ENCODE measurements at regions not wholly inside any gene's neighbourhood (a gene's known extent, or its start where the extent isn't known, plus 50 kb on each side); places are given as distances from the start of the nearest gene placed in this dataset.
"Not testable (repeated sequence)": the region's sequence is repeated elsewhere in the genome, so short reads cannot be mapped to it uniquely, and the experiment has no call there.

DNA sequence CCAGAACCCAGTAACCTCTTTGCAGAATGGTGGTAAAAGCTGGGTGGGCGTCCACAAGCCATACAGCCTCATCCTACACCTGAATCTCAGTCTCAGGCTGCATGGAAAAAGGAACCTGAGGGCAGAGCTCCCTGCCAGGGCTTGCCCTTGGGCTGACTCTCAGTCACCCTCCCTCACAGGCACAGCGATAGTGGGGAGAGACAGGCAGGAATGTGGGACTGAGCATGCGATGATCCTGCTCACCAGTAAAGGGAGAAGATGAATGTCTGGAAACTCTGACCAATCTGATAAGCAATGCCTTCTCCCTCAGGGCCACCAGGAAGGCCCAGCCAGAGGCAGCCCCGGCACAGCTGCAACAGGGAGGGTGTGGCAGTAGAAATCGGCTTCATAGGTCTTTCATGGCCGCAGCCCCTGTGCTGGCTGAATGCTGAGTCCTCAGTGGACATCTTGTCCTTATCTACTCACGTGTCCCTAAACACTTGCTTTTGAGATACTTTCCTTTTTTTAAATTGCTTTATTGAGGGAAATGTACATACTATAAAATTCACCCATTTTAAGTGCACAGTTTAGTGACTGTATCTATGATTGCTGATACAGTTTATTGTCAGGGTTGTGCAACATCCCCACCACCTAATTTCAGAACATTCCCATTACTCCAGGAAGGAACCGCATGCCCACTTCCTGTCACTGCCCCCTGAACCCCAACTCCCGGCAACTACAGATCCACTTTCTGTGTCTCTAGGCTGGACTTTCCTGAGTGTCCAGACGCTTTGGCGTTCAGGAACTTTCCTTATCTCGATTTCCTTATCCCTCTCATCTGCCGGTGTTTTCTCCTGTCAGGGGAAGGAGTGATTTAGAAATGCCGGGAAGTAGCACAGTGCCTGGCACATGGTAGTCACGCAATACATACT is 258.1 kb downstream of the PCNX1 start:
- no peak for DNase-seq

DNA sequence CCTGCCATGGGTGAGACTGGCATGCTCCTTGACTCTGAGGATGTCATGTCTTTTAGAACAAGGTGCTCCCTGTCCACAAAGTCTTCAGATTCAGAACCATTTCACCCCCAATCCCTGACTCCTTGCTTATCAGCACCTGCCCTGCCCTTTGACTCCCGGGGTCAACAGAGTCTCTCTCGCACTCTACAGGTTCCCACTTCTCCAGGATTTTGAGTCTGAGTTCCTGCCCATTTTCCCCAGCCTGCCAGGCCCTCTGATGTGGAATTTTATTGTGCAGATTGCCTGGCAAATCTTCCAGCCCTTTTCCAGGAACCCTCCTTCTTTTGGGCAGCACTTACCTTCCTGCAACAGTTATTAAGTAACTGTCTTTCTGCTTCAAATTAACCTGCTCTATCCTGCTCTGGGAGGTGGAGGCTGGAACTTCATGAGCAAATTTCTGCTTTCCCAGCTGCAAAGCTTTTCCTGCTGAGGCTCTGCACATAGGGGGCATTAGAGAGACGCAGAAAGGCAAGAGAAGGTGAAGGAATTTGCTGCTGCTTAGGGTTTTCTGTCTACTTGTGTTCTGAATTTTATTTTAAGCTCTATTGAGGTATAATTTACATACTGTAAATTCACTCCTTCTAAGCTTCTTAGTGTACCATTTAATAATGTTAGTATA is 259.1 kb downstream of the PCNX1 start:
- no peak for DNase-seq

GRCh38 chr14:71167325-71167950 is 260.2 kb downstream of the PCNX1 start:
- DNase-seq: not testable (repeated sequence)

GRCh38 chr14:71168161-71168560 is 260.9 kb downstream of the PCNX1 start:
- not testable (repeated sequence) for DNase-seq

DNA sequence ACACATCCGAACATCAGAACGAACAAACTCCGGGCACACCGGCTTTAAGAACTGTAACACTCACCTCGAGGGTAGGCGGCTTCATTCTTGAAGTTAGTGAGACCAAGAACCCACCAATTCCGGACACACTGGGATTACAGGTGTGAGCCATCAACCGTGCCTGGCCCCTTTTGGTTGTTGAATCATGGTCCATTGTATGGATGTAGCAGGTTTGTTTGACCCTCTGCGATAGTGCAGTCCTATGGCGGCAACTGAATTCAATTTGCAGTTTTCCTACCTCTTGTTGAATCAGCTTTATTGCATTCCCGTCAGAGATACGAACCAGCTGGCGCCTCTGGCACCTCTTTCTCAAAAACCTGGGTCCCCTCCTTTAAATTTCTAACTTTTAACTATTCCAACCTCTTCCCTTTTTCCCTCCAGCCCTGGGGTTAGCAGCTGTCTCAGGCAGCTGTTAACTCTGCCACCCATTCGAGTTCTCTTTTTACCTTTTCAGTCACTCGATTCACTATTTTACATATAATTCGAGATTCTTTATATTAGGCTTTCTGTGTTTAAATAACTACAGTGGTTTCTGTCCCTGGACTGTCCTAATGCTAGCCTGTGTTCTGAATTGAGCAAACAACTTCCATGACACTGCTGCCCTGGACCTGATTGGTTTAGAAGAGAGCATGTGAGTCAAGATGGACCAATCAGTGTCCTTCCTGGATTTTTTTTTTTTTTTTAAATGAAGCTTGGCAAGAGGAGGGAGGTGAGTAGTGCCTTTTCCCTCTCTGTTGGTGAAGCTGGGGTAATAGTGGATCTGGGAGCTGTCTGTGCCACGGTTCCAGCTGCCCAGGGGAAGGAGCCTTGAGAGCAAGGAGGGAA is 261.5 kb downstream of the PCNX1 start:
- DNase-seq: no peak

GRCh38 chr14:71169861-71170260 is 262.6 kb downstream of the PCNX1 start:
- DNase-seq: no peak

GRCh38 chr14:71175491-71175890 is 268.2 kb downstream of the PCNX1 start:
- no peak for DNase-seq

- no peak for DNase-seq
Measured at GRCh38 chr14:71179066-71179465, 271.8 kb downstream of the PCNX1 start.

- DNase-seq: no peak
Measured at GRCh38 chr14:71180397-71180796, 273.1 kb downstream of the PCNX1 start.

- no peak for DNase-seq
Measured at GRCh38 chr14:71181215-71182003, 274.1 kb downstream of the PCNX1 start.

- no peak for DNase-seq
Measured at GRCh38 chr14:71183876-71184689, 276.8 kb downstream of the PCNX1 start.

GRCh38 chr14:71185637-71186036 is 278.4 kb downstream of the PCNX1 start:
- DNase-seq: no peak

DNA sequence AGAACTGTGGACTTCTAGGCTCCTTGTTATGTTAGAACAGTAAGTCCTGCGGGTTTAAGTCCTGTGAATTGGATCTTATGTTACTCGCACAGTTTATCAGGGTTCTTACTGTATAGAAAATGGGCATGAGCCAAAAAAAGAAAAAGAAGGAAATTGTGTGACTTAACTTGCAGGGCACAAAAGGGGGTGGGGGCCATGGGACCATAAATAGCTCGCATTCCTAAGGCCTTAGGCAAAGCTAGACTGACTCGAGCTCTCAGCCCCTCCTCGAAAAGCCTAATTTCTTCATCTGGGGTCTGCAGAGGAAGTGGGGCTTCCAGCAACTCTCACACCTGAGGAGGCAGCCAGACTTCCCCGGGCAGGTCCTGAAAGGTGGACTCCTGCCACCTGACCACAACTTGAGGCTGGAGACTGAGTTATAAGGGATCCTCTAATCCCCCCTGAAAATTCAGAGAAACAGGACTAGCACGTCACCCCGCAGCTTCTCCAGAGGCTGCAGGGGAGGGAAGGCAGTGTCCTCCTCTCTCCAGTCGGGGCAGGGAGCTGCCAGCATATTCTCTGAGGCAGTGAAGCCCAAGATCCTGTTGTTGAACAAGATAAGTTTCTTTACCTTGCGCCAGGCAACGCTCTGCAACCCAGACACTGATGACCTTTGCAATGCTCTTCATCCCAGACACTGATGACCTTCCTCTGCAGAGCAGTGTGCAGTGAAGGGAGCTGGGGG is 280.5 kb downstream of the PCNX1 start:
- no peak for DNase-seq

DNA sequence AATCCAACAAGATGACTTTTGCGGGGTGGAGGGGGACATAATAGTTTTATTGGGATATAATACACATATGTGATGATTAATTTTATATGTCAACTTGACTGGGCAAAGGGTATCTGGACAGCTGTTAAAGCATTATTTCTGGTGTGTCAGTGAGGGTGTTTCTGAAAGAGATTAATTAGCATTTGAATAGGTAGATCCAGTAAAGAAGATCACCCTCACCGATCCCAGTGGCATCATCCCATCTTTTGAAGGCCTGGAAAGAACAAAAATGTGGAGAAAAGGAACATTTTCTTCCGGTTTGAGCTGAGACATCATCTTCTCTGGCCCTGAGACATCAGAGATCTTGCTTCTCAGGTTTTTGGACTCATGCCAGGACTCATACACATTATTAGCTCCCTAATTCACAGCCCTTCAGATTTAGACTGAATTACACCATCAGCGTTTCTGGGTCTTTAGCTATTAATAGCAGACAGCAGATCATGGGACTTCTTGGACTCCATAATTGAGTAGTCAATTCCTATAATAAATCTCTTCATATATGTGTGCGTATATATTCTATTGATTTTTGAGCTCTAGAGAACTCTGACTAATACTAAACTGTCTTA is 283.6 kb downstream of the PCNX1 start:
- DNase-seq: no peak

DNA sequence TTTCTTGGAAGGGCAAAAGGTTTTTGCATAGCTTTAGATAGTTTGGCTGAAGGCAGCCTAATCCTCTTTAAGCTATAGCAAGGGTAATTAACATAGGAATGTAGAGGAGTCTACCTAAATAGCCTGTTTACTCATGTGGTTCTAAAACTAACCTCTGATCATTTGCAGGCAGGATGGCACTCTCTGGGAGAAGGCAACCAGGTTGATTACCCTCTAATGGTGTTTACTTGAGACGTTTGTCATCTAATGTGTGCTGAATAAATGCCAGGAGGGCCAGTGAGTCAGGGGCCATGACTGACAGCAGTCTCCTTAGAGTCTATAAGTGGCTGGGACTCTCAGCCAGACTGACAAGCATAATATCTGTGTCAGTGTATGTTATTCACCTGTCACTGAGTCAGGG is 286.4 kb downstream of the PCNX1 start:
- DNase-seq: no peak

- DNase-seq: no peak
Measured at GRCh38 chr14:71194251-71194650, 287.0 kb downstream of the PCNX1 start.

DNA sequence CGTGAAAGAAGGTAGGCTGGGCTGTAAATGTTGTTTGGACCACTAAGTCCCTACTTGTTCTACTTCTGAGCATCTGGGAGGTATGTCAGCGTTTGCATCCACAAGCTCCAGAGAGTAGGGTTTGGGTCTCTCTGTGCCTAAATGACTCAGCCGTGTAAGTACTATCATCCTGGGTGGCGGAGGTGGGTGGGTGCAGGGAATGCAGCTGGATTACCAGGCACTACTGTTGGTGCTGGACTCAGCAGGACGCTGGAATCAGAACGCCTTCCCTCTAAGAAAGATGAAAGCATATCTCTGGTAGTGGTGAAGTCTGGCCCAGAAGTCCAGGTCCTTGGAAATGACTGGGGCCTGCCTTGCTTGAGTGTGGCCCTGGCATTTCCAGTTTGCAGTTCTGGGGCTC is 289.7 kb downstream of the PCNX1 start:
- no peak for DNase-seq

- no peak for DNase-seq
Measured at GRCh38 chr14:71198687-71199086, 291.4 kb downstream of the PCNX1 start.

DNA sequence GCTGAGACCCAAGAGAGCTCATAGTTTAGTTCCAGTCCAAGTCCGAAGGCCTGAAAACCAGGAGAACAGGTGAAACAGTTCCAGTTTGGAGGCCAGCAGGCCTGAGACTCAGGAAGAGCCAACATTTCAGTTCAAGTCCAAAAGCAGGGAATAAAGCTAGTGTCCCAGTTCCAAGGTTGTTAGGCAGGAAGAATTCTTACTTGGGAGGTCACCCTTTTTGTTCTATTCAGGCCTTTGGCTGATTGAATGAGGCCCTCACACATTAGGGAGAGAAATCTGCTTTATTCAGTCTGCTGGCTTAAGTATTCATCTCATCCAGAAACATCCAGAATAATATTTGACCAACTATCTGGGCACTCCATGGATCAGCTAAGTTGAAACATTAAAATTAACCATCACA is 294.6 kb downstream of the PCNX1 start:
- DNase-seq: no peak

GRCh38 chr14:71202881-71203280 is 295.6 kb downstream of the PCNX1 start:
- no peak for DNase-seq
